HCT116 (cell line): ENCODE measurements at regions not wholly inside any gene's neighbourhood (a gene's known extent, or its start where the extent isn't known, plus 50 kb on each side); places are given as distances from the start of the nearest gene placed in this dataset.

Experiments used
- ATAC-seq: fragments of 200-7000 bp; cut with Tn5 transposase; 2 replicates; pipeline ENCODE4 v1.9.1; 2020; ENCODE audit warnings: mild to moderate bottlenecking, moderate library complexity
- BruUV-seq: library from RNA; stranded (reverse); fragments of 400-500 nt; replicated peaks from 2 replicates; lab custom pipeline; 2021; lab: Mats Ljungman, UMichigan
- CTCF ChIA-PET: fragments of 300-600 bp; sonication (Branson Sonifier 250); formaldehyde crosslinking; loops from one replicate; lab custom pipeline; 2021; ENCODE audit warnings: antibody characterized with exemption; lab: Charles Lee
- POLR2A ChIA-PET: fragments of 300-600, 350-600 bp; sonication (Branson Sonifier 250); formaldehyde crosslinking; loops from one replicate; lab custom pipeline; 2021; ENCODE audit warnings: antibody characterized with exemption; lab: Charles Lee
- RAD21 ChIA-PET, 2 experiments: fragments of 300-600 bp; sonication (Branson Sonifier 250); formaldehyde crosslinking; loops; one replicate each; lab custom pipeline; 2023; ENCODE audit warnings: low total read pairs in 2 of 2; ENCODE audit not compliant: uncharacterized antibody in 2 of 2, unreplicated experiment in 2 of 2, low non-redundant PET in 1 of 2; lab: Charles Lee
- DNase-seq: peaks from one replicate; pipeline ENCODE4 v3.0.0-alpha.2; 2010; ENCODE audit warnings: low read depth, low spot score
- H2AFZ ChIP-seq: fragments of 200-600 bp; shearing (Covaris generic), sonication (generic); 2 replicates; pipeline ENCODE4 v1.6.1; 2017; ENCODE audit warnings: low read depth, mixed run types, mixed read lengths, antibody characterized with exemption, low read length; ENCODE audit not compliant: poor library complexity, severe bottlenecking
- H3K27ac ChIP-seq: 2 replicates; pipeline ENCODE4 v1.5.1; 2012; ENCODE audit warnings: low read depth, low read length
- H3K27me3 ChIP-seq: fragments of 200-600 bp; sonication (generic); 2 replicates; pipeline ENCODE4 v1.6.1; 2016; ENCODE audit warnings: mixed run types, low read length, mixed read lengths; ENCODE audit not compliant: insufficient read depth
- H3K36me3 ChIP-seq, 2 experiments: fragments of 200-500 bp in 1 of 2; fragments of 200-600 bp in 1 of 2; sonication (Bioruptor generic) in 1 of 2; sonication (generic) in 1 of 2; 2 replicates each; pipeline versions ENCODE4 v1.5.1 to v1.6.1; 2014 to 2016; ENCODE audit warnings: low read length in 2 of 2, inconsistent platforms in 1 of 2, mixed read lengths in 1 of 2, mixed run types in 1 of 2; ENCODE audit not compliant: insufficient read depth in 2 of 2, control insufficient read depth in 1 of 2
- H3K4me1 ChIP-seq, 2 experiments: fragments of 200-600 bp in 1 of 2; sonication (generic) in 1 of 2; 2 replicates each; pipeline versions ENCODE4 v1.5.1 to v1.6.1; 2012 to 2017; ENCODE audit warnings: low read length in 2 of 2, inconsistent platforms in 1 of 2, mild to moderate bottlenecking in 1 of 2, mixed read lengths in 1 of 2, mixed run types in 1 of 2, moderate library complexity in 1 of 2; ENCODE audit not compliant: insufficient read depth in 2 of 2, control insufficient read depth in 1 of 2
- H3K4me2 ChIP-seq: fragments of 200-600 bp; sonication (generic); 2 replicates; pipeline ENCODE4 v1.6.1; 2017; ENCODE audit warnings: mixed run types, low read length, mixed read lengths
- H3K4me3 ChIP-seq, 2 experiments: fragments of 200-600 bp in 1 of 2; sonication (generic) in 1 of 2; replicated peaks in 1 of 2; 2 replicates each; pipeline ENCODE4 v1.5.1; 2011 to 2016; ENCODE audit warnings: low read length in 2 of 2, control low read depth in 1 of 2, low read depth in 1 of 2, mild to moderate bottlenecking in 1 of 2, mixed read lengths in 1 of 2, mixed run types in 1 of 2
- H3K79me2 ChIP-seq: fragments of 200-600 bp; sonication (generic); 2 replicates; pipeline ENCODE4 v1.6.1; 2017; ENCODE audit warnings: mild to moderate bottlenecking, mixed run types, low read length, moderate library complexity, mixed read lengths; ENCODE audit not compliant: insufficient read depth
- H3K9ac ChIP-seq: fragments of 200-600 bp; sonication (generic); 2 replicates; pipeline ENCODE4 v1.6.1; 2016; ENCODE audit warnings: low read length, mixed read lengths
- H3K9me2 ChIP-seq: fragments of 200-600 bp; sonication (generic), shearing (Covaris generic); 2 replicates; pipeline ENCODE4 v1.6.1; 2017; ENCODE audit warnings: mixed run types, mild to moderate bottlenecking, moderate library complexity; ENCODE audit not compliant: insufficient read depth
- H3K9me3 ChIP-seq, 2 experiments: fragments of 200-500 bp in 1 of 2; fragments of 200-600 bp in 1 of 2; sonication (Bioruptor generic) in 1 of 2; sonication (generic) in 1 of 2; 2 replicates each; pipeline ENCODE4 v1.6.1; 2014 to 2017; ENCODE audit warnings: low read length in 2 of 2, mixed read lengths in 2 of 2, inconsistent platforms in 1 of 2, low read depth in 1 of 2, mild to moderate bottlenecking in 1 of 2, mixed run types in 1 of 2, moderate library complexity in 1 of 2; ENCODE audit not compliant: control insufficient read depth in 1 of 2, insufficient read depth in 1 of 2
- H4K20me1 ChIP-seq: fragments of 200-600 bp; sonication (generic), shearing (Covaris generic); 2 replicates; pipeline ENCODE4 v1.6.1; 2017; ENCODE audit warnings: mixed run types, mild to moderate bottlenecking, moderate library complexity; ENCODE audit not compliant: insufficient read depth
- EZH2 ChIP-seq: fragments of 200-600 bp; sonication (generic); IDR thresholded peaks from 2 replicates; pipeline ENCODE4 v1.6.1; 2017; ENCODE audit warnings: antibody characterized with exemption, mixed run types
- JUND ChIP-seq: IDR thresholded peaks from 2 replicates; pipeline ENCODE4 v1.6.1; 2012
- MAX ChIP-seq: IDR thresholded peaks from 2 replicates; pipeline ENCODE4 v1.6.1; 2012
- POLR2A ChIP-seq: IDR thresholded peaks from 2 replicates; pipeline ENCODE4 v1.7.0; 2011; ENCODE audit warnings: borderline replicate concordance; ENCODE audit not compliant: insufficient read depth, insufficient read length; ENCODE audit errors: extremely low read depth
- RAD21 ChIP-seq: IDR thresholded peaks from 2 replicates; pipeline ENCODE4 v1.6.1; 2012; ENCODE audit warnings: low read depth, mild to moderate bottlenecking
- SRF ChIP-seq: IDR thresholded peaks from 2 replicates; pipeline ENCODE4 v1.6.1; 2012; ENCODE audit warnings: low read depth
- YY1 ChIP-seq: IDR thresholded peaks from 2 replicates; pipeline ENCODE4 v1.6.1; 2011; ENCODE audit warnings: low read length, low read depth, moderate library complexity, mild to moderate bottlenecking; ENCODE audit not compliant: insufficient replicate concordance; ENCODE audit errors: extremely low read depth
- ZNF274 ChIP-seq: fragments of 200-500 bp; sonication (Bioruptor generic); IDR thresholded peaks from 2 replicates; pipeline ENCODE4 v1.6.1; 2014; ENCODE audit warnings: mild to moderate bottlenecking, low read depth, low read length, inconsistent platforms
- intact Hi-C: fragments of 100-400 bp; cut with micrococcal nuclease; formaldehyde crosslinking; loops from 2 replicates; pipeline ENCODE4 v1.10.0; 2022
- TF ChIP-seq, protein P1 (sequence below), 3 experiments: fragments of 200-600 bp in 1 of 3; sonication (generic) in 1 of 3; IDR thresholded peaks in 2 of 3; conservative IDR thresholded peaks in 1 of 3; 2 replicates each; pipeline ENCODE4 v1.5.1; 2012 to 2017; ENCODE audit warnings: low read depth in 2 of 3, low read length in 2 of 3, antibody characterized with exemption in 1 of 3, borderline replicate concordance in 1 of 3, control low read depth in 1 of 3, mild to moderate bottlenecking in 1 of 3, mixed read lengths in 1 of 3, mixed run types in 1 of 3, moderate library complexity in 1 of 3; ENCODE audit not compliant: insufficient read depth in 1 of 3
- TF ChIP-seq, protein P2 (sequence below): IDR thresholded peaks from 2 replicates; pipeline ENCODE4 v1.6.1; 2012

DNA sequence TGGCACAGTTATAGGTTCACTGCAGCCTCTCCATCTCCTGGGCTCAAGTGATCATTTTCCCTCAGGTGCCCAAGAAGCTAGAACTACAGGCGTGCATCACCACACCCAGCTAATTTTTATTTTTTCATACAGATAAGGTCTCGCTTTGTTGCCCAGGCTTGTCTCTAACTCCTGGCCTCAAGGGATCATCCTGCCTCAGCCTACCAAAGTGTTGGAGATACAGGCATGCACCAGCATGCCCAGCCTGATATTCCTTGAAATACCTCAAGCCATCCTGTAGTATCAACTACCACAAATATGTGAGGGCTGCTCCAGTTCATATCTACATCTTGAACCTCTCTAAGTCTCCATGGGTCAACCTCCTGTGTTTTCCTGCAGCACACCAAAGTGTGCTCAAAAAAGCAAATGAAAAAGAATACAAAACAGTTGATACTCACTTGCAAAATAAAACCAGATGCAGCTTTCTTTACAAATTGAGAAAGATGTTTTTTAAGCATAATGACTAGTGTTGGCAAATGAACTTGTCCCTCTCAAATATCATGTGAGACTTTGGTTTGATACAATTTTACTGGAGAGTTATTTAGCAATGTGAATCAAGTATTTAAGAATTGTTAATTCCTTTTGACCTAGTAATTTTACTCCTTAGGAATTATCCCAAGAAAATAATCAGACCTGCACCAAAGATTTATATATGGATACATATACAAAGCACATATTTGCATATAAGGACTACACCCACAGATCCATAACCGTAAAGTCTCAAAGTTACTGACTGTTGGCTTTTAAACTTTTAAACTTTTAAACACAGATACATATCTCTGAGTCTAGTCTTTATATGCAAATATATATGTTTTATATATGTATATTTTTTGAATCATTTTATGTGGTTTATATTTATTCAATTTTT lies 197.7 kb downstream of the NRIP1 start:
- peaks cover 33 to 44% of the 10 kb centered on the region in 2 experiments for H3K4me1 ChIP-seq
- DNase-seq, result no peak
- intact Hi-C loops, result no loop called here

DNA sequence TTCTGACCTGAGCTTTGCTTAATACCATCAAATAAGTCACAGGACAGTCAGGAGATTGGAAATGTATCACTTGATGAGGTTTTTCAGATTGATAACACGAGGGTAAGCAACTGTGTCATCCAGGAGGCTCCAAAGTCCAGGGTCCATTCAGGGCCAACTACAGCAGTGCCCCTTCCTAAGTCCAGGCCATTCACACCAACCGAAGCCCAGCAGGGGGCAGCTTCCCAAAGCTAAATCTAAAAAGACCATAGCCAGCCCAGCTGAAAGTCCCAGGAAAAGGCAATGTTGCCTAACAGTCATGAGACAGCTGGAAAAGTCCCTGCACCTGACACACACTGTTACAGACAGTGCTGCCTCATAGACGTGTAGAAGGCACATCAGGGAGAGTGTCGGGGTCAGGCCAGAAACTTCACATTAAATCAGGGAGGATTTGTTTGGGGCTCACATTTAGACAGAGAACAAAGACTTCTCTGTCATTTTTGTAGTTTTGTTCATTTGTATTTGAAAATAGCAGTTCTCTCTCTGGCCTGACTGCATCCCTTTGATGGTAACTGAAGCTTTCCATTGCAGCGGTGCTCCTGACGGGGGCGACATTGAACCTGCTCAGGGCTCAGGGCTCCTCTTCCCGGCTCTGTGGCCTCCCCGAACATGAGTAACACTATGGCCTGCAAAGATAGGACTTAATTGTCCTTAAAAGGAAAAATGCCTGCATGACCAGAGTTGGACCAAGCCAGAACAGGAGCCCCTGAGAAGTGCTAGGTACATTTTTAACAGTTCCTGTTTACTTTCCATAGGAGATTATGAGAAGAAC lies 200.4 kb downstream of the NRIP1 start:
- no peak for DNase-seq
- ChIA-PET RAD21 (no interaction called here), POLR2A (no interaction called here)

More for the DNA sequence above, 197.7 kb downstream of the NRIP1 start:
- Histone ChIP-seq H3K4me3 (no peak overlapping the region), H3K27me3 (no peaks in the 10 kb centered on the region), H3K79me2 (no peaks in the 10 kb centered on the region), H3K9ac (no peak overlapping the region), H2AFZ (no peak overlapping the region), H4K20me1 (no peaks in the 10 kb centered on the region), H3K9me3 (no peaks in the 10 kb centered on the region; a peak in 1 of 4 replicates), H3K36me3 (no peaks in the 10 kb centered on the region), H3K27ac (no peak overlapping the region), H3K4me2 (no peak overlapping the region), H3K9me2 (no peaks in the 10 kb centered on the region)
- ChIA-PET CTCF (no interaction called here), POLR2A (no interaction called here), RAD21 (no interaction called here)
- ATAC-seq, result no peak
- BruUV-seq, result no TSS peak
- no peak for TF ChIP-seq MAX
- no peak for TF ChIP-seq SRF
- no peak for TF ChIP-seq ZNF274
- no peak for TF ChIP-seq EZH2

More for the DNA sequence above, 200.4 kb downstream of the NRIP1 start:
- intact Hi-C loops, result loop anchor here (1.0 kb wide), 1 partner anchor 619 kb away; no protein-coding TSS in a partner anchor
- TF ChIP-seq JUND, result no peak
- TF ChIP-seq, protein P1, sequence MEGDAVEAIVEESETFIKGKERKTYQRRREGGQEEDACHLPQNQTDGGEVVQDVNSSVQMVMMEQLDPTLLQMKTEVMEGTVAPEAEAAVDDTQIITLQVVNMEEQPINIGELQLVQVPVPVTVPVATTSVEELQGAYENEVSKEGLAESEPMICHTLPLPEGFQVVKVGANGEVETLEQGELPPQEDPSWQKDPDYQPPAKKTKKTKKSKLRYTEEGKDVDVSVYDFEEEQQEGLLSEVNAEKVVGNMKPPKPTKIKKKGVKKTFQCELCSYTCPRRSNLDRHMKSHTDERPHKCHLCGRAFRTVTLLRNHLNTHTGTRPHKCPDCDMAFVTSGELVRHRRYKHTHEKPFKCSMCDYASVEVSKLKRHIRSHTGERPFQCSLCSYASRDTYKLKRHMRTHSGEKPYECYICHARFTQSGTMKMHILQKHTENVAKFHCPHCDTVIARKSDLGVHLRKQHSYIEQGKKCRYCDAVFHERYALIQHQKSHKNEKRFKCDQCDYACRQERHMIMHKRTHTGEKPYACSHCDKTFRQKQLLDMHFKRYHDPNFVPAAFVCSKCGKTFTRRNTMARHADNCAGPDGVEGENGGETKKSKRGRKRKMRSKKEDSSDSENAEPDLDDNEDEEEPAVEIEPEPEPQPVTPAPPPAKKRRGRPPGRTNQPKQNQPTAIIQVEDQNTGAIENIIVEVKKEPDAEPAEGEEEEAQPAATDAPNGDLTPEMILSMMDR (IDR thresholded peaks at IDR 0.05 in 2 of 3, conservative IDR thresholded peaks at IDR 0.05 in 1 of 3; ENCODE audit: borderline replicate concordance in 1 of 3, insufficient read depth in 1 of 3, low read depth in 2 of 3, low read length in 2 of 3), result peak; percentile 14 to 67 (median 62); a peak in 4 of 6 replicates
- TF ChIP-seq, protein P2, sequence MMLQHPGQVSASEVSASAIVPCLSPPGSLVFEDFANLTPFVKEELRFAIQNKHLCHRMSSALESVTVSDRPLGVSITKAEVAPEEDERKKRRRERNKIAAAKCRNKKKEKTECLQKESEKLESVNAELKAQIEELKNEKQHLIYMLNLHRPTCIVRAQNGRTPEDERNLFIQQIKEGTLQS, result no peak
- TF ChIP-seq POLR2A, result no peak
- peak; percentile 63 for TF ChIP-seq RAD21
- TF ChIP-seq YY1, result no peak
- no peaks in the 10 kb centered on the region for H4K20me1 ChIP-seq
- CTCF ChIA-PET, result interaction anchor here (0.6 to 1.5 kb wide), 5 partner anchors 12 to 619 kb away, joined by 3 to 6 read pairs (median 3); no protein-coding TSS in a partner anchor
- H3K36me3 ChIP-seq, result no peaks in the 10 kb centered on the region
- H3K9me3 ChIP-seq, result peaks cover 0 to 5% of the 10 kb centered on the region in 2 experiments; a peak in 2 of 4 replicates
- H3K4me2 ChIP-seq, result peak overlapping the region; percentile 2; the same call in 1 of the 2 replicates
- H3K79me2 ChIP-seq, result no peaks in the 10 kb centered on the region
- no peak overlapping the region for H3K4me3 ChIP-seq
- H3K27ac ChIP-seq, result peak overlapping the region; percentile 41
- no peaks in the 10 kb centered on the region for H3K27me3 ChIP-seq
- peaks cover 10 to 19% of the 10 kb centered on the region in 2 experiments; a peak in 2 of 4 replicates for H3K4me1 ChIP-seq
- peak; percentile 93 for ATAC-seq
- H3K9me2 ChIP-seq, result no peaks in the 10 kb centered on the region
- no peak overlapping the region for H3K9ac ChIP-seq
- BruUV-seq, result no TSS peak
- H2AFZ ChIP-seq, result no peak overlapping the region
